NOMO-1 treated with DMSO at 0.1 percent for 48 hours (cell line): ENCODE measurements at regions not wholly inside any gene's neighbourhood (a gene's known extent, or its start where the extent isn't known, plus 50 kb on each side); places are given as distances from the start of the nearest gene placed in this dataset.
"Not testable (repeated sequence)": the region's sequence is repeated elsewhere in the genome, so short reads cannot be mapped to it uniquely, and the experiment has no call there.

Source experiments
- DNase-seq: peaks from one replicate; lab custom pipeline; 2025; ENCODE audit not compliant: unreplicated experiment; lab: John Stamatoyannopoulos, UW

DNA sequence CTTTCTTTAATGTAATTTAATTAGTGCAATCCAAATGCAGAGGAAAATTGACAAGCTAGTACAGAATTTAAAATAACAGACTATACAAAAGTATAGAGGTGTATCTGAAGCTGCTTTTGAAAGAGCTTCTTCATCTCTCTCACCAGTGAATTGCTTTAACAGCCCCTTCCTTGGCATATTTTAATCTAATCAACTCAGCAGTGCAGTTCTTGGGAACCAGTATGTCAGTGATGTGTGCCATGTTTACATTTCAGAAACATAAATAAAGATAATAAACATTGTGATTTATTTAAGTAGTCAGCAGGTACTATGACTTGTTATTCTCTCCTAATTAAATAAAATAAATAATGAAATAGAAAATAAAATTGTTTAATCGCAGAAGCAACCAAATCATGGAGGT, 1260.6 kb downstream of the NCAM2 start:
- DNase-seq, result no peak

DNA sequence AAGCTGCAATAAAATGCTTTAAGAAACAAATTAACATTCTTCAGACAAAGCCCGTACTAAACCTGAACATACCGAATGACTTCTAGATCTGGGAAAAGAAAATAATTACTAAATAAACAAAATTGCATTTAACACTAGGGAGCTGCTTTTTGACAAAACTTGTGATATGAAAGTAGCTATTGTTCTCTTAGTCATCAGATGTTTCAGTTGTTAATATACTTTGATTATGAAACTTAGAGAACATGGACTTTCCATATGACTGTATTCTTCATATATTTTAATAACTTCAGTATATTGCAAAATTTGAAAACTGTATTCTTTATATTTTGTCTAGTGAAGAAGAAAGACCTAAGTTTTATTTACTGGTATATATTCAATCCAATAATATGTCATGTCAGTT, 1262.1 kb downstream of the NCAM2 start:
- no peak for DNase-seq

DNA sequence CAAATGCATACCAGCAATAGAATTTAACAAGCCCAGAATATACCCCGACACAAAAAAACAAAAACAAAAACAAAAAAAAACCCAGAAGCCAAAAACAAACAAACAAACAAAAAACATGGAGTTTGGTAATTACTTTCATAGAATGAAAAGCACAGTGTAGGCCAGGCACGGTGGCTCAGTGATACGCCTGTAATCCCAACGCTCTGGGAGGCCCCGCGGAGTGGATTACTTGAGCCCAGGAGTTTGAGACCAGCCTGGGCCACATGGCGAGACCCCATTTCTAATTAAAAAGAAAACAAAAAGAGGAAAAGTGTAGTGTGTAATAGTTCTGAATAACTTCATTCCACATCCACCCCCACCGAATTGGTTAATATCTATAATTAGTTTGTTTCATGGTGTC, 1265.7 kb downstream of the NCAM2 start:
- DNase-seq, result no peak

DNA sequence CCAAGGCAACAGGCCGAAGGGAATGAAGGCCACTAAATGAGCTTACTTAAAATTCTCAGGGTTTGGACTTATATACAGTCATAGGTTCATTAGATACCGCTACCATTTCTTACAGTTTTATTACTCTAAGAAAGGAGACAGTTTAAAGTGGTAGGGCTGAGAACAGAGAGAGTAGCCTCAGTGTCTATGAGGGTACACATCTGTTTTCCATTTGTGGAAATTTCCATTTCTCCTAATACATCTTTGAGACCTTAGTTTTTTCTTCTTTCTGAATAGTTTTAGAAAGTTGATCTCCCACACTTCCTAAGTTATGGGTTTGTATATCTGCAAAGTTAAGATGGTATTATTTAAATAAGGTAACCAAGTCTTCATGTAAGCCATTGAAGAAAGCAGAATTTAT, 1279.1 kb downstream of the NCAM2 start:
- no peak for DNase-seq

DNA sequence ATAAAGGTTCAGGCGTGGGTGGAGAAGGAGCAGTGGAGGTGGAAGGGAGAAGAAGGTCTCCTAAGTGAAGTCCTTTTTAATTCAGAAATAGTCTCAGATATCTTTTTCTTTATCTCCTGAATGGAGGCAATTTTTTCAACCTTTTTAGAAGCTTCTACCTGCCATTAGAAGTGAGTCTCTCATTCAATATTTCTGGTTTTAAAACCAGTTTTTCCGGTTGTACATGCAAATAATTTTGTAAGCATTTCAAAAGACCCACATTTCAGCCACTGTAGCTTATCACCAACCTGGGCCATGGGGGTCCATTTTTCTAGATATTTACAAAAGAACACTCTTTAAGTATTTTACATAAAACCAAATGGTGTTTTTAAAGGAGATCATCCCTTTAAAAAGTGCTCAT, 1280.2 kb downstream of the NCAM2 start:
- no peak for DNase-seq

DNA sequence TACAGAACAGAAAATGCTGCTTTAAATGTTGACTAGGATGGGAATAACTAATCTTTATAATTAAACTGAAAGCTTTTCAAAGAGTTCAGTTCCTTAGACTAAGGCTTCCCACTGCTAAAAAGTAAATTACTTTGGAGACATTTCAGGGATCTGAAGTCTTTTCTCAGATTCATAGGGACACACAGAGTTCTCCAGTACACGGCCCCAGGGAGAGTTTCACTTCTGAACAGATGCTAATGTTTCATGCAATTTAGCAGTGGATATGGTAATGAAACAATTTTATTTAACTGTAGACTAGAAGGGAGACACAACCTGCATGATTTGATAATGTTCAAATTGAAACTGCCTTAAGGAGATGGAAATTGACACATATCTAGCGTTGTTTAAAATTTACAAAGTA, 1282.6 kb downstream of the NCAM2 start:
- no peak for DNase-seq

DNA sequence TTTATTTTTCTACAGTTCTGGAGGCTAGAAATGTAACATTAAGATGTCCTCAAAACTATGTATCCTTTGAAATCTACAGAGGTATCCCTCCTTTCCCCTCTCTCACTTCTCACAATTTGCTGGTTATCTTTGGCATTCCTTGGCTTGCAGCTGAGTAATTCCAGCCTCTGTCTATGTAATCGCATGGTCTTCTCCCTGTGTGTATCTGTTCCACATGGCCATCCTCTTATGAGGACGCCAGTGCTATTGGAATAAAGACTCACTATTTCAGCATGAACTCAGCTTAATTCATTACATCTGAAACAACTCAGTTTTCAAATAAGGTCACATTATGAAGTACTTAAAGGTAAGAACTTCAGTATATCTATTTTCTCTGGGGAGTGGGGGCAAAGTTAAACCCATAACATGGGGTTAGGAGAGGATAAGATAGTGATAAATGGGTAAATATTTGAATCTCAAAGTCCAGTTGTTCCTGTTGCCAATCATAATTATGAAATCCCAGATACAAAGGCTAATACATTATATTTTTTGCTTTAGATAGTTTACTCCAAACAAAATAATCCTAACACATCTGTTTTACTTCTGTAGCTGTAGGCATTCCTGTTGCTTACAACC, 1290.8 kb downstream of the NCAM2 start:
- DNase-seq, result no peak

DNA sequence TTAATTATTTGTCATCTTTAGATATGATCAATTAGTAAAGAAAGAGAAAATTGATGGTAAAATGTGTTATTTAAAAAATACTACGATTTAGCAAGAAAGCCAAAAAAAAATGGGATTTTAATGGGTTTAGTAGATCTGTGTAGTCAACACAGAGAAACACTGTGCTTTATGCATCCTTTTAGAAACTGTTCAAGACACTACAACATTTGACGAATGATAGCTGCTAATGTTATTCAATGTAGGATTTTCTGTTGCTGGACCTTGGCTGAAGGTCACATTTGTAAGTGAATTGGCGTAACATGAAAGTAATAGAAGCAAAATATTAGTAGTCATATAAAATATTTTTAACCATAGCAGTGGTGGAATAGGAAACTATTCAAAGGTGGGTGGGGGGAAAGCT, 1293.9 kb downstream of the NCAM2 start:
- DNase-seq, result no peak

DNA sequence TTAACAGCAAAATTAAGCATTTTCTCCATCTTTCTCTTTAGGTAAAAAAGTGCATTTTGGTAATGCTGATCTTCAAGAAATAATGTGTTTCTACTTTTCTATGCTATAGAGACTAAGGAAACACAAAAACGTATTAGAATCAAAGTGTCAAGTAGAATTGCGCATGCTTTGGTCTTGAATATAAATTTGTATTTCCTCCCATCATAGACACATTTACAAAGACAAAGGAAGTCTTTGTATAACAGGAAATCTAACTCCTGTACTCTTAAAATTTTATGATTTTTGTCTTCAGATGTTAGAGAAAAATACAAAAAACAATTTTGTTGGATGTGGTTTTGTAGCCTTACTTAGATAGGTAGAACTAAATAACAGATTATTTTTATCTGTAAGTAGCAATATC, 1299.4 kb downstream of the NCAM2 start:
- DNase-seq, result no peak

DNA sequence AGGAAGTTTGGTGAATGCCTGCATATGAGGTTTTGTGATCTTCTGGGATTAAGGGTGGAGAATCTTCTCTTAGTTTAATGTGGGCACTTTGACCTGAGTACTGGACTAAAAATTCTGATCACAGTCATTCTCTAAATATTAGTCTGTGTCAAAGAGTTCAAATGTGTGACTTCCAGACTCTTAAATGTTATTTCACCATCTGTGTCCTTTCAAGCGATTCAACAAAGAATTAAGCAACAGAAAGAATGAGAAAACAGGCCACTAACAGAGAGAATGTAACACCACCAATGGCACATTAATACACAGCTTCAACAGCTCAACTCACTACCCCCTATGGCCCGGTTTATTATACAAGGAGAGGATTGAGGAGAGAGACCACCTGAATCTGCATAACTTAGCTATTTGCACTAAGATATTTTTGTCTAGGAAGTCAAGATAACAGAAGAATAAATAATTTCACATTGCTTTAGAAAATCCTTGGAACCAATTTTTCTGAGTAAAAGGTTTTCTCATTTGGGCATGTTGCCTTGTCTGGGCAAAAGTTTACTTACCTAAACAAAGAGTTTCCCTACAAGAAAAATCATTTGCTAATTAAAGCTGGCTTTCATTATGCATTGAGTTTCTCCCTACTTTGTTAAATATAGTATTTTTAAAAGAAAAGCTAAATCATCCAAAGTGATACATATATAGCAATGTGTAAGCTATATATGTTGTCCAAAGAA, 1313.7 kb downstream of the NCAM2 start:
- no peak for DNase-seq

DNA sequence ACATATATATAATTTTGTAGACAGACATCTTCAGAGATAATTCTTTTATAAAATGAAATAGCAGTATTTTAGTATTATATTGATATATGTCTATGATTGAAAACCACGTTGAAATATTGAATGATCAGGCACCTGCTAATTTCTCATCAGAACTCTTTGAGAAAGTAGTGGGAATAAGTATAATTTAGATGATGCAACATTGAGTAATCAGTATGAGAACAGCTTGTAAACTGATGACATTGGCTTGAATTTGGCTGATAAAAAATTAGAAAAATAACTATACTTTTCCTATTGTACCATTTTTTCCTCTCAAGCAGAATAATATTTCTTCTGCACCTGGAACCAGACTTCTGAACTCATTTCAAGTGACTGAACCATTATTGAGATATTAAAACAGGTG, 1316.8 kb downstream of the NCAM2 start:
- no peak for DNase-seq

DNA sequence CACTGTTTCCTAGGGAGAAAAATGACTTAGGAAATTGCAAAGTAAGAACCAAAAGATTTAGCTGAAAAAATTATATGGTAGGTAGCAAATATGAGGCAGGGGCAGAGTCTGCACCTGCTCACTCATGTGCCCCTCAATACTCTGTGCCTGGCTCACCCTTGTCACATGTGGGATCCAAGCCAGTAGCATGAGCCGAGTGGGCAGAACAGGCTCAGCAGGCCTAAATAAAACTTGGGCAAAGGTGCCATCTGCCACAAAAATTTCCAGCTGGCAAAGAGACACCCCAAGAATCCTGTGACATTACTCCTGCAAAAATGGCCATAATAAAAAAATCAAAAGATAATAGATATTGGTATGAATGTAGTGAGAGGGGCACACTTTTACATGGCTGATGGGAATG, 1321.2 kb downstream of the NCAM2 start:
- DNase-seq, result no peak

DNA sequence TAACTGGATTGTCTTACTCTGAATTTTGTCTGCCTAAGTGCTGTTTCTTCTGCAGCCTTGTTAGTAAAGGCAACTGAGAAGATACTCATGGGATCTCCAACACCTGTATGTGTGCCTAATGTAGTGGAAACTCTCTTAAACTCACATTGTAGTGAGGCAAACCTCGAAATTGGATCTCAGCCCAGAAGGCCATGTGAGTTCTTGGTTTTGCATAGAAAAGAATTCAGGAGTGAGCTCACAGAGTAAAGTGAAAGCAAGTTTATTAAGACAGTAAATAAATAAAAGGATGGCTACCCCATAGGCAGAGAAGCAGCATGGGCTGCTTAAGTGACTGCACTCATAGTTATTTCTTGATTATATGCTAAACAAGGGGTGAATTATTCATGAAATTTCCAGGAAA, 1344.7 kb downstream of the NCAM2 start:
- DNase-seq, result no peak

DNA sequence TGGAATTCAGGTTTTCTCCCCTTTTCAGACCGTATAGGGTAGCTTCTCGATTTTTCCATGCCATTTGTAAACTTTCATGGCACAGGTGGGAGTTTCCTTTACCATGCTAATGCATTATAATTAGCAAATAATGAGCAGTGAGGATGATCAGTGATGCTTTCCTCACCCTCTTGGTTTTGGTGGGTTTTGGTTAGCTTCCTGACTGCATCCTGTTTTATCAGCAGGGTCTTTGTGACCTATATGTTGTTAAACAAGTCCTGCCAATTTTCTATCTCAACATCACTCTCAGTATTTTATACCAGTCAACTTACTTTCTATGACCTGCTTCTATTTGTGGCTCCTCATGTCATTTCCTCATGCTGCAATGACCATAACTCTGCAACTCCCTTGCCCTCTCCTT, 1345.1 kb downstream of the NCAM2 start:
- no peak for DNase-seq

DNA sequence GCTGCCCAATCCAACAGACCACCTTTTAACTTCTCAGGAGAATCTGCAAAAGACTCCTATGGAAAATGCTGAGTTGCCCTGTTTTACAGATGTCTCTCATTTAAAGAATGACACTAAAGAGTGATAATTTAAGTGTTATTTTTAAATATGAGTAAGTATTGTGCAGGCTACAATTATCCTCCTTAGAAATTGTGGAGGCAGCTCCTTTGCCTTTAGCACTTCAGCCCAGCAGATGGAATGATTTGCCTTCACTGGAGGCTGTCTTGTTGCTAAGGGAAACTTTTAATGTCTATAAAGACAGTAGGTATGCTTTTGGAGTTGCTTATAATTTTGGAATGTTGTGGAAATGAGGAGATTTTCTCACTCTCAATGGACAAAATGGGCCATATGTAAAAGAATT, 1345.5 kb downstream of the NCAM2 start:
- DNase-seq, result no peak

DNA sequence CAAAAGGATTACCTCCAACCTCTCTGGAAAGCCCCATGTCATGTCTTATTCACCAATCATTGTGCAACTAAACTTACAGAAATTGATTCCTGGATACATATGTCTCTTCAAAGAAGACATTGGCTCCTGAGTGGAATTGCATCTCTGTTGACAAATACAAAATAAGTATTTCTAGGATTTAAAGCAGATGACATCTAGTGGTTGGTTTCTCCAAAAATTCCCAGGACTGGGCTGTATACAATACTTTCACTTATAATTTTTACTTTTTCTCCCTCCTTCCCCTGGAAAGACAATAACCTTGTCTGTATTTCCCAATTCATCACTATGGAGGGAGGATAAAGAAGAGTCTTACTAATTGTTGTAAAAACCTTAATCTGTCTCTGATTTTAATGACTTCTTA, 1347.4 kb downstream of the NCAM2 start:
- no peak for DNase-seq

DNA sequence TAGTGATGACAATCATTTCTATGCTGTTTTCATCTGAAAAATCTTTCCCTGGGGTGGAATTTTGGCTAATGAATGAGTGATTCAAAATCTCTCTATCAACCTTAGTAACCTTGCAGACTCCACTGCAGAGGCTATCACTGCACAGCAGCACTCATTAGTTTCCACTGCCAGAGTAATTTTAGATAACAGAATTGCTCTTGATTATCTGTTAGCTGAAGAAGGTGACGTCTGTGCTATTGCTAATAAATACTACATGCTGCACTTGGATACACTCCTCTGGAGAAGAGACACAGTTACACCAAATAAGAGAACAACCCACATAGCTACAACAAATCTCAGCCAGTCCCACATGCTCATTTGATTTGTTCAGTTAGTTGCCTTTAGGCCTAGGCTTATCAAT, 1348.4 kb downstream of the NCAM2 start:
- DNase-seq, result no peak

DNA sequence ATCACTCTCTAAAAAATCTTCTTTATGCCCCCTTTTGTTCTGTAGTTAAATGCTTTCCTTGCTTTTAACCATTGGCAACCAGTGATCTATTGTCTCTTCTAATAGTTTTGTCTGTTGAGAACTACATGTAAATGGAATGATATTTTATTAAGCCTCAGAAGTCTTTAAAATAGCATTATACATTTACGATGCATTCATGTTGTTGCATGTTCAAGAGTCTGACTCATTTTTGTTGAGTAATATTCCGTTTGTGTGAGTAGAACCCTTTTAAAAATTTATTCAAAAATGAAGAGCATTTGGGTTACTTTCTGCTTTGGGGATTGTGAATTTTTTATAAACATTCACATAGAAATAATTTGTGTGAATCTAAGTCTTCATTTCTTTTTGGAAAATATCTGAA, 1352.9 kb downstream of the NCAM2 start:
- peak; percentile 0 for DNase-seq

DNA sequence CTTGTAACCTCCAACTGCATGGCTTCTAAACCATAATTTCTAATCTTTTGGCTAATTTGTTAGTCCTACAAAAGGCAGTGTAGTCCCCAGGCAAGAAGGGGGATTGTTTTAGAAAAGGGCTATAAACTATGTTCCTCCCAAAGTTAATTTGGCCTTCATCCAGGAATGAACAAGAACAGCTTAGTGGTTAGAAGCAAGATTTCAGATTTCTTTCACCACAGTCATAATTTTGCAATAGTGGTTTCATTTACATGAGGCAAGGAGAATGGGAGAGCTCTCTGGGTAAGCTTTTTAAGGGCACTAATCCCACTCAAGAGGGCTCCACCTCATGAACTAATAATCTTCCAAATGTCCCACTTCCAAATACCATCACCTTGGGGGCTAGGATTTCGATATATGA, 1353.9 kb downstream of the NCAM2 start:
- DNase-seq, result peak; percentile 4

DNA sequence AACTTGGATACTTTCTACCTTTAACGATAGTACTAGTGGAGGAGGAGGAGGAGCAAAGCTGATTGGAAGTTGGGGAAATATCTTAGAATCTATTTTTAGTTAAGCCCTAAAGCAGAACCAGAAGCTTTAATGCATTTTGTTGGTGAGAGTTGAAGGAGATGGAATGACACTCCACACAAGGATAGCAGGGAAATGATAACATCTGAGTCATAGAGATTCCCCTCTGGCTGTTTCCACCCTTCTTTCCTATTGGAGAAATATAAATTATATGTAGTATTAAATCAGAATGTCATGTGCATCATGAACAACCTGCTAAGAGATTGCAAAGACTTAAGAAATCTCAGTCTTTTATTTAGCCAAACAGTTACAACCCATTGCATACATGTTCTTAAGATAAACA, 1357.7 kb downstream of the NCAM2 start:
- DNase-seq, result no peak

DNA sequence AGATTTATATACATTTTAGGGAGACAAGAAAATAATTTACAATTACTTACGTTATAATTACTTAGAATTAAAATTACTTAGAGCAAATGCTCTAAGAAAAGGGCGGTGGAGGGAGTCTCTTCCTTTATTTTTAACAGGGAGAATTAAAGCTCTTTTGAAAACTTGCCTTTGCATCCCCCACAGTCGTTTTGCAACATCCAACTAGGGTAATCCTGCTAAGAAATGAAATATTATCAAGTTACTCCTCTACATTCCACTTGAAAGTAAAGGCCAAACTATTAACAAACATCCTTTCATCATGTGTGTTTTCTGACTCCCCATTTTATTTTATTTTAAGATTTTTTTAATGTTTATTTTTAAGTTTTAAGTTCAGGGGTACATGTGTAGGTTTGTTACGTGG, 1358.5 kb downstream of the NCAM2 start:
- no peak for DNase-seq

DNA sequence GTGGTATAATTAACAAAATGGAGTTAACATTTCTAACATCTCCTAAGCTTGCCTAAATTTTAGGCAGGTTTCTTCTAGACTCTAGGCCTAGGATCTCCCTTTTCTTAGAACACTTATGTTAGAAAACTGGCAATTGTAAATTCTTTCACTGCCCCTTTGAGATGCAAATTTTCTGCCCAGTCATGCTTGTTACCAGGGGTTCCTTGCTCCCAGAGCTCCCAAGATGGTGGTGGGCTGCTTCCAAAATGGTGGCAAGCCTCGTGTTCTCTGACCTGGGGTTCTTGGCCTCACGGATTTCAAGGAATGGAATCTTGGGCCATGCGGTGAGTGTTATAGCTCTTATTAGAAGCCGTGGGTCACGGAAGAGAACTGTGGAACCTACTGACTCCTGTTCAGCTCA, 1361.4 kb downstream of the NCAM2 start:
- DNase-seq, result not testable (repeated sequence)

DNA sequence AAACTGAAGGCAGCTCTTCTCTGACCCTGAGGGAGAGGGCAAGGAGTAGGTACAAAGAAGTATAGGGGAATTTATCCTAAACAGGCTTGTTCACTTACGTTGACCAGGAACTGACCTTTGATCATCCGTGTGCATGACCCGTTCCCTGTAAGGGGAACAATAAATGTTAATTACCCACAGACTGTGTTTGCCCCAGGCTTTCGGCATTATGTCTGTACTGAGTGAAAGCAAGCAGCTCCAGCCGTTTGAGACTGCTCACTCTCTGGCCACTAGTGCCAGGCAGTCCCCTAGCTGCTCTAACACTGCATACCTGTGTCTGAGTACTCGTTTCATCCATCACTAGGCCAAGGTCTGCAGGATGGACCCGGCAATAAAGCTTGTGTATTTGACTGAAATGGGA, 1365.3 kb downstream of the NCAM2 start:
- no peak for DNase-seq
